ENCODE measurements at regions not wholly inside any gene's neighbourhood (a gene's known extent, or its start where the extent isn't known, plus 50 kb on each side); places are given as distances from the start of the nearest gene placed in this dataset.
"Not testable (repeated sequence)": the region's sequence is repeated elsewhere in the genome, so short reads cannot be mapped to it uniquely, and the experiment has no call there.

DNA sequence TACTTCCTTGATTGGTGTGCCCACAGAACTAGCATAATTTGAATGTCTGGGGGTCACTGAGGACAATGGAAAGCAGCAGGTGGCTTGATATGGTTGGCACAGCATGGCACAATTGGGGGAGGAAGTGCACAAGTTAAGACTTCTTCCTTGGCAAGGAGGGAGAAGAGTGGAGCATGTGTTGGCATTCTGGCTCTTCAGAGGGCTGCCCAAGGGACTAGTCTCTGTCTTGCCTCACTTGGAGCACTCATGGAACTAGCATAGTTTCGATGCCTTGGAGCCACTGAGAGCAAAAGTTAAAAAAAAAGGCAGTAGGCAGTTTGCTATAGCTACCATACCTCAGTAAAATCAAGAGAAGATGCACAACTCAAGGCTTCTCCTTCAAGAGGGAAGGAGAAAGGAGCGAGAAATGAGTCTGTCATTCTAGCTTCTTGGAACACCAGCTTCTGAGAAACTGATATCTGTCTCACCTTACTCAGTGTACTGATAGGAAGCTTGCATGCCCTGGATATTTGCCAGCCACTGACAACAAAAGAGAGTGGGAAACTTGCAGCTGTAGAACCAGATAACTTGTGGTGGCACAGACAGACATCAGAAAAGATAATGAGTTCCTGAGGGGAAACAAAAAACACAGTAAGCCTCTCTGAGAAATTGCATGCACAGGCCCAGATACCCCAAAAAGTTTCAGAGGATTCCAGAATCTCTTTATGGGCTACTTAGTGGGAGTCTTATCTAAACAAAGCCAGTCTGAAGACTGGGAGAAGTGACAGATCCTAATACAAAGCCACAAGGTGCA, 207.5 kb upstream of the SAMSN1 start:
- DNase-seq, result no peak

DNA sequence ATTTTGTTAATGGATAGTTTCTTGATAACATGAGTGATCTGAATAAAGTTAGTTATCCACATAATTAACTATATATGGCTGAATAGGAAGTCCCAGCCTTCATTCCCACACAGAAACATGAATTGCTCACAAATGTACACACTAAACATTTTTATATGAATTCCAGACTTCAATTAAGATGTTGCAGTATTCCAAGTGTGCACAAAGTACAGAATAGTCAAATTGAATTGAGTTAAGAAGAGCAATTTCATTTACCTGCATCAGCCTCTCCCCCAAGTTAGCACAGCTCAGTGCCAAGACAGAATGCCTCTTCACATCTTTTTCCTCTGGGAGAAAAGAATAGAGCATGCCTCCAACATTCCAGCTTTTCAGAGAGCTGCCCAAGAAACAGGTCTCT, 207.0 kb upstream of the SAMSN1 start:
- DNase-seq, result no peak

DNA sequence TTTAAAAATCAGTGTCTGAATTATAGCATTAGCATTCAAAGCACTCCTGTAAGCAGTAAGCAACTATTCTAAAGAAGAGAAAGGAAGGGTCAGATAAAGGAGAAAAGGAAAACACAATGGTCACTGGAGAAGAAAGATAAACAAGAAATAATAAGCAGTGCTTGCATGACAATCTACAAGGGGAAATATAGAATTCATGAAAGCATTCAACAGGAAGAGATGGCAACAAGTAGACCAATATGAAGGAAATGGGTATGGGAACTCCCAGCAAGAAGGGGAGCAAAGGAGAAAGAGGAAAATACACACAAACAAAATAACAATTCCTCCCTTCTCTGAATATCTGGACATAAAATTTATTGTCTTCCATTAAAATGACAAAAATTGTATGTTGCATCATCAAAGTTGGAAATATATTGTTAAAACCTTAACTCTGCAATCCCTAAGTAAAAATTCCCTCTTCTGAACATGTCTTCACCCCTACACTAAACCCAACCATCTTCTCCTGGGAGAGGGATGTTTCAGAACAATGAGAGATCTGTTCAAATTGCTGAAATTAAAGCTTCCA, 206.3 kb upstream of the SAMSN1 start:
- no peak for DNase-seq

DNA sequence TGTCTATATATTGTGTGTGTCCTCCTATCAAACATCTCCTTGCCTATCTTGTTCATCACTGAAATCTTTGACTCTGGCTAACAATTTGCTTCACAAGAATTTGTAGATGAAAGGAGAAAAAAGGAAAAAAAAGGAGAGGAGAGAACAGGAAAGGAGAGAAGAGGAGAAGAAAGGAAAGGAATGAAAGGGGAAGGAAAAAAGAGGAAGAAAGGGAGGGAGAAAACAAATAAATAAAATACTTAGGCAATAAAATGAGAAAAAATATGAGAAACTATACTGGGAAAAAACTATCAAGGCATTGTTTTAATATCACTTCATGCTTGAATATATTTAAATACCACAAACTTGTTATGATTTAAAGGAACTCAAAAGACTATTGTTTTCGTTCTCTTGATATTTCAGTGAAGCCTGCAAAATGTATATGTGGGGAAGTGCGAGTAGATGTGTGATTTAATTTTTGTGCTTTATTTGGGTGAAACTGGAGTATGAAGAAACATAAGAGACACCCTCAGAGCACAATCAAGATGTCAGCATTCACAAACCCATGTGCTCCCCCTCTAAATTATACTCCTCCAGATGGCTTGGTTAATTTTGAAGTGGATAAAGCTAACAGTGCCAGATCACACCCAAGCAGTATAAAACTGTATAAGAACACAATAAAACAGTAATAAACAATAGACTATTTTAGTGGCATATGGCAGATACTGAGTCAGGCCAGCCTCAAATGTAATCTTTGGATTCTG, 205.7 kb upstream of the SAMSN1 start:
- no peak for DNase-seq

DNA sequence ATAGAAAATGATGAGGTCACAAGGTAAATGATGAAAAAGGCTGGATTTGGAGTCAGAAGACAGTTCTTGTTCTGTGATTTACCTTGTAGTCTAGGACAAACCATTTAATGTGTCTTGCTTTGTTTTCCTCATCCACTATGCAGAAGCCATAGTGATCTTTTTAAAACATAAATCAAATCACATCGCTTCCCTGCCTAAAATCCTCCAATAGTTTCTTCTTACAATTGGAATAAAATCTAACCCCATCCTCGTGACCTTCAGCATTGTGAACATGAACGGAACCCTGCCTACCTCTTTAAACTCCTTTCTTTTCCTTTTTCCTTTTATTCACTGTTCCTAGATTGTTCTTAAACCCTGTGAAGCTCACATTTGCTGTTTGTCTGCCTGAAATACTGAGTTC, 204.9 kb upstream of the SAMSN1 start:
- DNase-seq, result no peak

DNA sequence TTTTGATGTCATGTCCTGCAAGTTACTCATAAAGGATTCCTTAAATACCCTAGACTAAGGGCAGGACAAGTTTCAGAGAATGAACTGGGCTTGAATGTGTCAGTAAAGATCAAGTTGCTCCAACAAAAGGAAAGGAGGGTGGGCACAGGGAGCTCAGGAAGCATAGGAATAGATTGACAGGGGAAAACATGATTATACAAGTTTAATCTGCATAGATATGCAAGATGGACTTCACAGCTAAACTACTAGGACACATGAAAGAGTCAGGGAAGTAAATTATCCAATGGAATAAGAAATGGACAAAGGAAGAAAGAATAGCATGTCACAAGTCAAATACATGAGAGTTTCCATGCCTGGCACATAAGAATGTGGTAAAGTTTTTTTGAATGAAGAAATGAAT, 203.9 kb upstream of the SAMSN1 start:
- no peak for DNase-seq

DNA sequence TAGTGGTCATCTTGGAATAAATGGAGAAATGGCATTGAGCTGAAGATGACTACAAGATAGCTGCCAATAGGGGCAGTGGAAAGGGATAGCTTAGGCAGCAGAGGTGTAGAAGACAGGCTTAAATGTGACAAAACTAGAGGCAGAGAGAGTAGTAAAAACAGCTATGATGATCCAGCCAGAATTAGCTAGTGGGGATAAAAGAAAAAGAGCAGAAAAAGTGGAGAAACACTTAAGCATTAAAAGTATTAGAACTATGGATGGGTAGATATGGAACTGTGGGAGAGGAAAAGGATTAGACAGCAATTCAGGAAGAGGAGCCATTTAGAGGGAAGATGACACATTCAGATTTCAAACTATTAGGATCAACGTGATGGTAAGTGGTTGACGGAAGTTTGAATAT, 202.5 kb upstream of the SAMSN1 start:
- DNase-seq, result no peak

DNA sequence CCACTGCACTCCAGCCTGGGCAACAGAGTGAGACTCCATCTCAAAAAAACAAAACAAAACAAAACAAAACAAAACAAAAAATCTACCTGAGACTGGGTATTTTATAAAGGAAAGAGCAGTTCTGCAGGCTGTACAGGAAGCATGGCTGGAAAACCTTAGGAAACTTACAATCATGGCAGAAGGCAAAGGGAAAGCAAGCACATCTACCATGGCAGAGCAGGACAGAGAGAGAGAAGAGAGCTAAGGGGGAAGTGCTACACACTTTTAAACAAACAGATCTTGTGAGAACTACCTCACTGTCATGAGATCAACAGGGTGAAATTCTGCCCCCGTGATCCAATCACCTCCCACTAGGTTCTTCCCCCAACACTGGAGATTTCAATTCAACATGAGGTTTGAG, 198.3 kb upstream of the SAMSN1 start:
- DNase-seq, result peak; percentile 42 to 54 (median 49)

DNA sequence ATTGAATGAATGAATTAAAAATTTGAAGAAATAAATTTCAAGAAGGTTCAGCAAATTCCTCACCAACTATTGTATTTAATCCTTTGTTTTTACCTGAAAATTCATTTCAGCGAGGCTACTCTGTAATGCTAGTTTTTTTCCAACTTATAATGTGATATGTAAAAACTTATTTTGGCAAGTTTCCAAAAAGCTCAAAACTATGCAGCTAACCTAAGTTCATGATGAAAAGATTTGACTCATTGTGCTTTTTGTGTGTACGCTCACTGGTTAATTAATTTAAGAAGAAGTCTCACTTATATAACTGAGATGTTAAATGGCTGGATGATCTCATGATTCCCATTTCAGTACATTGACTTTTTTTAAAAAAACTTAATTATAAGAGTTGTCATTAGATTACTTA, 196.0 kb upstream of the SAMSN1 start:
- DNase-seq, result no peak

DNA sequence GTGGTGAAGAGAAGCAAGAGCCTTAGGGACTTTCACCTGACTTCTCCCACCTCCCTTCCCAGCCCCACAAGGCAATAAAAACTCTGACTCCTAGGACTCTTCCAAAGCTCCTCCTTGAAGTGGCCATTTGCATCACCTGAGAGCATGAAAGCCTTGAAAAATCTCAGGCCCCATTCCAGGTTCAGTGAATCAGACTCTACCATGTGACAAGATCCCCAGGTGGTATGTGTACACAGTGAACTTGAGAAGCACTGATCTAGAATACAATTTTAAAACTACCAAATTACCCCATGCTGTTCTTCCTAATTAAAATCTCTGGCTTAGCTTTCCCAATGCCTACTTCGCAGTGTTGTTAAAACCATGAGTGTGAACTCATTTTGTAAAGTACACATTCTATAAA, 195.1 kb upstream of the SAMSN1 start:
- DNase-seq, result no peak

DNA sequence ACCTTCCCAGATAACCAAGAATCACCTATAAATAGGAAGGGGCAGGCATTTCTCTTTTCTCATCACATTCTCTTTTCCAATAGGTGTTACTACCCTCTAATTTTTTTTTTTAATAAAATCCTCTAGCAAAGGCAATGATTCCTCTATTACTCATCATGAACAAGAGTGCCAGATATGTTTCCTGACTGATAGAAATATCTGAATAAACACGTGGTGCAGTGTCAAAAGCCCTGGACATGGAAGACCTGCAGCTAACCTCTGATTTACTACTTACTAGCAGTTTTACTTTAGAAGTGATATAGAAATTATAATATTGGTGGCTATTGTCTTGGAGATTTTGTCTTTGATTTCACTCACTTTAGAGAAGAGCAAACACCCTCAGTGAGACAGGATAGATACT, 194.6 kb upstream of the SAMSN1 start:
- no peak for DNase-seq

DNA sequence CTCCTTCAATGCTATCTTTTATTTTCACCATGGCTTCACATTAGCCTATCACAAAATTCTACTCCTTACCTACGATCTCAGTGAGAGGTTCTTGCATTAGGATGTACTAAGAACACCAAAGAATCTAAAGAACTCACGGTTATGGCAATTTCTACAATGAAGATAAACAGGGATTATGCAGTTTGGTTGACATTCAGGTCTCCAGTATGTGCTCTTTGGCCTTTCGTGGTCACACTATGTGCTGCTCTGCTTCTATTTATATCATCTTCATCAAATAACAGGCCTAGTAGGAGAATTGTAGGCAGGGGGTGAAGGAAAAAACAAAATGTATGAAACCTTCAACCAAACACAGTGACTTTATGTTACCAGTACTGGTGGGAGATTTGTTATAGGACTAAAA, 194.0 kb upstream of the SAMSN1 start:
- no peak for DNase-seq

DNA sequence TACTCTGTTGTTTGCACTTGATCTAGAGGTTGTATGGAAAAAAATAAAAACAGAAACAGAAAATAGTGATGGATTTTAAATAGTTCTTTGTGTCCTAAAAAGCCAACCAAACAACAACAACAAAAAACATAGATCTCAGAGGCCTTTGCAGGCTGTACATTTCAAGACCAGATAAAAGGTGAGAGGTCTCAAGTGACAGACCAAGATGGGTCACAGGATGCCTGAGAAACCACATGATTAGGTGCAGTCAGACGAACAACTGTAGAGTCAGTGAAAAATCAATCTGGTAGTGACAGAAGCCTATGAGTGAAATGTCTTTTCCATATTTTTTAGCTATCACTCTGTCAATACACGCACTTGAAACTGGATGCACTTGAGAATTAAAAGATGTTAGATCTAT, 193.5 kb upstream of the SAMSN1 start:
- no peak for DNase-seq

DNA sequence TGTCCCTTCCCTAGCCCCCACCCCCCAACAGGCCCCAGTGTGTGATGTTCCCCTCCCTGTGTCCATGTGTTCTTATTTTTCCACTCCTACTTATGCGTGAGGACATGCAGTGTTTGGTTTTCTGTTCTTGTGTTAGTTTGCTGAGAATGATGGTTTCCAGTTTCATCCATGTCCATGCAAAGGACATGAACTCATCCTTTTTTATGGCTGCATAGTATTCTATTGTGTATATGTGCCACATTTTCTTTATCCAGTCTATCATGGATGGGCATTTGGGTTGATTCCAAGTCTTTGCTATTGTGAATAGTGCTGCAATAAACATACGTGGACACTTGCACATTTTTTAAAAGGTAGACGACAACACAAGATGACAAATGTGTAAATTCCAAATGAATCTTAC, 192.5 kb upstream of the SAMSN1 start:
- DNase-seq, result not testable (repeated sequence)

DNA sequence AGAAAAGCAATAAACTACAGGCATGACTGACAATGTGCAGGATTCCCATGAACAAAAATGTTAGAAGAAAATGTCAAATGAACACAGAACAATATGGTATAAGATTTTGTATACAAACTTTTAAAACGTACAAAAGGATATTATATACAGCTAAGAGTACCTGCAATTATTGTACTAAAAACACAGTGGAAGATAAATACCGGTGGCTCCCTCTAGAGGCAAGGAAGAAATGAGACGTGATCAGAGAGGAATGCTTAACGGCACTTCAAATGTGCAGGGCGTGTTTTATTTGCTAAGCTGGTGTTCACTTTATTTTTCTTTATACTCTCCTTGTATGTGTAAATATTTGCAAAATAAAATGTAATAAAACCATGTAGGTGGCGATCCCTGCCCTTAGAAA, 191.8 kb upstream of the SAMSN1 start:
- DNase-seq, result peak; percentile 77 to 85 (median 82)

DNA sequence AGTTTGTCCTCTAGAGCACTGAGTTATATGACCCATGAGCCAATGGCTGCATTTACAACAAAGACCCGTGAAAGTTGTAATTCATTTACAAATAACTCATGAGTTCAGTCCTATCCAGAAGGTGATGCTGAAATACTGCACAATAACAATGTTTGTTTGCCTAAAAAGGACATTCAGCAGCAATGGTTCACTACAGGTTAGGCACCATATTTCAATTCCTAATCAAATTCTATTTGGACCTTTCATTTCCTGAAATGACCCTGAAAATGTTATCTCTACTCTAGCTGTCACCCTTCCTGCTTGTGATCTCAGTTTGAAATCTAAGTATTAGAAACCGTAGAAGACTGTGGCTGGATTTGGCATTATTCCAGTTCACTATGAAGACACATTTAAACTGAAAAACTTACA, 191.2 kb upstream of the SAMSN1 start:
- DNase-seq, result no peak

DNA sequence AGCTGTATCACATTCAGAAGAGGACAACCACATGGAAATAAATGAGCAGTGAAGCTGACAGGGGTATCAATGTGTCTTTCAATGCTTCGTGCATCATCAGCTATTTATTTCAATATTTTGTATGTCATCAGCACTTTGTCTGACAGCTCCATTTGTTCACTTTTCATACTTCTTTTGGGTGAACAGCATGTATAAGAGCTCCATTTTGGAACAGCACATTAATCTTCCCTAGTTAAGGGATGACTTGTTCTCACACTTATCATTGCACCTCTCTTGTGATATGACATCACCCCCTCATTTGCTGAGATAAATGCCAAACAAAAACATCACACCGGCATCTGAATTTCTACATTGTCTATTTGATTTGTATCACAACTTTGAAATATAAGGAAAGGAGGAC, 190.6 kb upstream of the SAMSN1 start:
- DNase-seq, result no peak

DNA sequence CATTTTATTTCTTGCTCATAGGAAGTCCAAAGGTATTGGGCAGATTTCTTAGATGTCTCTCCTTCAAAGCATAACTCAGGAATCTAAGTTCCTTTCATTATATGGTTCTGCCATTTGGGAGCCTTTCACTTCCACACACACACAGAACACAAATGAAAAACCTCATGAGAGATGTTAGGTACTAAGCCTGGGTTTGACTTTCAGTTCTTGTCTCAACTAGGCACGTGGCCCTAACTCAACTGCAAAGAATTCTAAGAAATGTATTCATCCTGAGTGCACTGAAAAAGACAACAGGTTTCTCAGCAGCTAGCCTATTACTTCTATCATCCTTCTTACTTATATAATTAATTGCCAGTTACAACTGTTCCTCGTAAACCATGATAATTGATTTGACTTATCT, 190.0 kb upstream of the SAMSN1 start:
- DNase-seq, result peak in 1 of 3 donors; percentile 28

DNA sequence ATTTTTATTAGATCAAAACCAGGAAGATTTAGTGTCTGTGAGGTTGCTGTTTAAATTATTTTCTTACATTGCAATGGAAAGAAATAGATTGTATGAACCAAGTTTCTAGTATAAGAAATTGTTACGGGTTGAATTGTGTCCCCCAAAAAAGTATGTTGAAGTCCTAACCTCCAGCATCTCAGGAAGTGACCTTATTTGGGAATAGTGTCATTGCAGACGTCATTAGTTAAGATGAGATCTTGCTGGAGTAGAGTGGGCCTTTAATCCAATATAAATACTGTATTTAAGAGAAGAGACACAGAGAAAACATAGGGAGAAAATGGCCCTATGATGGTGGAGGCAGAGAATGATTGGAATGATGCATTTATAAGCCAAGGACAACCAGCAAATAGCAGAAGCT, 188.7 kb upstream of the SAMSN1 start:
- DNase-seq, result no peak

DNA sequence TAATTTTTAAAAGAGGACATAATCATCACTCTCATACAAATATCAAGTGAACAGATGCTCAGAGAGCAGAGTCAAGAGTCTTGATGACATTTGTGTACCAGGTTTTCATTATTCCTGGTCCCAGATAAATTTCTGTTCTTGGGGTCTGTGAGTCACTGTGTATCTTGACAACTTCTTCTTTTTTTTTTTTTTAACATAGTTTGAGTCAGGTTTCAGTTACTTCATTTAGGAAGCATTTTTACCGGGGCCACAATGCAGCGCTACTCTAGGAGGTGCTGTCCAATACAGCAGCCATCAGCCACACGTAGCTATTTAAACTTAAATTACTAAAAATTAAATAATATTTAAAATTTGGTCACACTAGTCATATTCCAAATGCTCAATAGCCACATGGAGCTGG, 188.1 kb upstream of the SAMSN1 start:
- peak; percentile 57 to 81 (median 77) for DNase-seq

DNA sequence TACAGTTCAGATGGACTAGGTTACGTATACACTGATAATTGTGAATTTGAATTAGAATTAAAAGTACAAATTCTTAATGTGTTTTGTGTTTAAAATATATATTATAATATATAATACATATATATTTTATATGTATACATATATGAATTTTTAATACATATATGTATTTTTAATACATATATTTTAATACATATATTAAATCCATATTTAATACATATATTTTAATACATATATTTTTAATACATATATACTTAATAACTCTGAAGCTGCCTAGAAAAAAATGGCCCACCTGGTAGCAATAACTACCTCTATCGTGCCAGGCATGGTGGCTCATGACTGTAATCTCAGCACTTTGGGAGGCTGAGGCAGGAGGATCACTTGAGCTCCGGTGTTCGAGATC, 179.1 kb upstream of the SAMSN1 start:
- no peak for DNase-seq

DNA sequence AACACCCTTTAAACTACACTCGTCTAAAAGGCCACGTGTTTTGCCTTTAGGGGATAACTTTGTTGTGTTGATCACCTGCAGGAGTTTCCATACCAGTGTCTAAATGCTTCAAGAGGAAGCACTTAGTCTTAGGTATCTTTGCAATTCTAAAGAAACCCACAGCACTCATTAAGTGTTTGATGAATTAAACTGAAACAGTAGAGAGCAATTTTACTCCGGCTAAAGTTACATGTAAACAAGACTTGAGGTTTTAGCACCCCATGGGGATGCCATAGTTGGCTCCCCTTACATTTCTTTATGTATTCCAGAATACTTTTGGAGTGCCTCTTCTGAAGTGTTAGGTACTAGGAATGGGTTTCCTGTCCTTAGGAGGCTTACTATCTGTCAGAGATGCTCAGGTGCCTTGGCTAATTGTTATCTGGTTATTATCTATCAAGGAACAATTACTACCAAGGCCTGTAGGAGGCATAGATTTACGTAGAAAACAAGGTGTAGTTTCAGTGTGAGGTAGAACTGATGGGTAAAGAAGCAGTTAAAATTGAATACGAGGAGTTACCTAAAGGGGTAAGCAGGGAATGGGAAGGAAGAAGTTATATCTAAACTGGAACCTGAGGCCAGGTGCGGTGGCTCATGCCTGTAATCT, 176.8 kb upstream of the SAMSN1 start:
- no peak for DNase-seq

DNA sequence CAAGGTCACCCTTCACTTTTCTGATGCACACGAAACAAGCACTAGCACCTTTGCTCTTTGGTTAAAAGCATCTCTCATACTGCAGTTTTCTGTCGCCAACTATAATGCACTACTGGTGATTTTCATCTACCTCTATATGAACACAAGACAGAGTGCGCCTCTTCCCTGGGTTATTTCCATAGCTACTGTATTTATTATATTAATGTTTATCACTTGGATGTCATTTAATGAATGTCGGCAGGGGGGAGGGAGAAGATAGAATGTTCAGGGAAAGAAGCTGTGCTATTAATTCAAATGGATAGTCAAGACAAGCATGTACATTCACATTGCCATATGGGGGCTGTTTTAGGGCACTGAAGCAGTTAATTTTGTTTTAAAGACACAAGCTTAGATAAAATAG, 174.1 kb upstream of the SAMSN1 start:
- DNase-seq, result no peak

DNA sequence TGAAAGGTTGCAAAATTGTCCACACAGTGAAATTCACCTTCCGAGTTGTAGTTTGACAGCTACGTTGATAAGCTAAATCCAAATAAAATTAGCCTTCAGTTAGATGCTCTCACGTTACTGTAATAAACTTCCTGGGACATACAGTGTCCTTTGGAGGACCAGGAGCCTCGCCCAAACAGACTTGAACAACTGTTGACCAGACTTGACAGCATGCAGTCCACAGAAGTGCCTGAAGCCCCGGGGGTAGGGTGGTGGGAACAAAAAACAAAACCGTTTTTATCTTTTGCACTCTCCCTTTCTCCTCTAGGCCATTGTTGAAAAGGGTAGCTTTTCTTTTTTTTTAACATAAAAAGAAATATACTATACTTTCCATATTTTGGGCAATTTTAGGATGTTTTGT, 172.8 kb upstream of the SAMSN1 start:
- DNase-seq, result no peak

All from suppressor macrophage treated with lipopolysaccharide for 1 hour (primary cell).